CD14-positive monocyte (primary cell): ENCODE measurements at regions not wholly inside any gene's neighbourhood (a gene's known extent, or its start where the extent isn't known, plus 50 kb on each side); places are given as distances from the start of the nearest gene placed in this dataset.

Experiments used
- DNase-seq, 3 donors: peaks; one replicate each; pipeline ENCODE4 v3.0.0-alpha.2; 2011 to 2022
- H2AFZ ChIP-seq: 2 replicates; pipeline ENCODE4 v1.6.0; 2012; ENCODE audit warnings: mild to moderate bottlenecking, low read depth, low read length, inconsistent platforms; ENCODE audit not compliant: insufficient read depth, poor library complexity, severe bottlenecking
- H3K27ac ChIP-seq, 2 donors: 1 replicate in 1 of 2; 2 replicates in 1 of 2; pipeline ENCODE4 v1.5.1; 2012 to 2013; ENCODE audit warnings: low read length in 2 of 2, control low read depth in 1 of 2, inconsistent platforms in 1 of 2, low read depth in 1 of 2, mild to moderate bottlenecking in 1 of 2
- H3K27me3 ChIP-seq, 2 donors: one replicate each; pipeline versions ENCODE4 v1.6.0 to v1.6.1; 2011 to 2013; ENCODE audit warnings: low read length in 2 of 2; ENCODE audit not compliant: control insufficient read depth in 2 of 2, insufficient read depth in 2 of 2
- H3K36me3 ChIP-seq, 2 donors: replicated peaks in 1 of 2; 1 replicate in 1 of 2; 2 replicates in 1 of 2; pipeline versions ENCODE4 v1.5.1 to v1.6.1; 2012 to 2013; ENCODE audit warnings: low read length in 2 of 2, control low read depth in 1 of 2, inconsistent platforms in 1 of 2, mild to moderate bottlenecking in 1 of 2; ENCODE audit not compliant: insufficient read depth in 2 of 2, control insufficient read depth in 1 of 2
- H3K4me1 ChIP-seq, 2 donors: 1 replicate in 1 of 2; 2 replicates in 1 of 2; pipeline versions ENCODE4 v1.5.1 to v1.6.1; 2012 to 2013; ENCODE audit warnings: low read length in 2 of 2, control low read depth in 1 of 2, inconsistent platforms in 1 of 2, mild to moderate bottlenecking in 1 of 2, moderate library complexity in 1 of 2; ENCODE audit not compliant: insufficient read depth in 2 of 2, control insufficient read depth in 1 of 2
- H3K4me2 ChIP-seq: replicated peaks from 2 replicates; pipeline ENCODE3; 2012; ENCODE audit warnings: low read length, moderate library complexity, mild to moderate bottlenecking; ENCODE audit not compliant: poor library complexity, severe bottlenecking; ENCODE audit errors: extremely low read depth
- H3K4me3 ChIP-seq, 3 experiments: fragments of 200-600 bp in 1 of 3; sonication (generic) in 1 of 3; replicated peaks in 1 of 3; 1 replicate in 2 of 3; 2 replicates in 1 of 3; pipeline ENCODE4 v1.5.1; 2011 to 2013; ENCODE audit warnings: low read length in 3 of 3, mild to moderate bottlenecking in 3 of 3, control low read depth in 2 of 3, low read depth in 2 of 3, inconsistent platforms in 1 of 3, moderate library complexity in 1 of 3
- H3K79me2 ChIP-seq: 2 replicates; pipeline ENCODE4 v1.6.0; 2012; ENCODE audit warnings: mild to moderate bottlenecking, control low read depth, inconsistent platforms, low read length, moderate library complexity; ENCODE audit not compliant: insufficient read depth
- H3K9ac ChIP-seq: 2 replicates; pipeline ENCODE4 v1.6.0; 2017; ENCODE audit warnings: low read length, mild to moderate bottlenecking; ENCODE audit not compliant: insufficient read depth, poor library complexity, severe bottlenecking
- H3K9me3 ChIP-seq, 2 donors: replicated peaks in 1 of 2; 1 replicate in 1 of 2; 2 replicates in 1 of 2; pipeline versions ENCODE4 v1.5.1 to v1.6.1; 2012 to 2013; ENCODE audit warnings: low read length in 2 of 2, control low read depth in 1 of 2; ENCODE audit not compliant: control insufficient read depth in 1 of 2, insufficient read depth in 1 of 2
- H4K20me1 ChIP-seq: 2 replicates; pipeline ENCODE4 v1.6.0; 2012; ENCODE audit warnings: mild to moderate bottlenecking, low read length, control low read depth, moderate library complexity; ENCODE audit not compliant: insufficient read depth
- H3K27ac Mint-ChIP-seq, 7 donors: one replicate each; pipeline ENCODE4 v1.8.0; 2020; ENCODE audit warnings: mild to moderate bottlenecking in 7 of 7, mixed read lengths in 7 of 7, moderate library complexity in 6 of 7, inconsistent platforms in 2 of 7
- H3K27me3 Mint-ChIP-seq, 3 donors: one replicate each; pipeline ENCODE4 v1.8.0; 2021 to 2022; ENCODE audit warnings: low read depth in 3 of 3, mild to moderate bottlenecking in 3 of 3, mixed read lengths in 3 of 3, moderate library complexity in 3 of 3, inconsistent platforms in 1 of 3
- H3K36me3 Mint-ChIP-seq, 2 donors: one replicate each; pipeline ENCODE4 v1.8.0; 2020; ENCODE audit warnings: mixed read lengths in 2 of 2, inconsistent platforms in 1 of 2, mild to moderate bottlenecking in 1 of 2
- H3K4me1 Mint-ChIP-seq: one replicate; pipeline ENCODE4 v1.8.0; 2020; ENCODE audit warnings: mild to moderate bottlenecking, mixed read lengths
- H3K4me3 Mint-ChIP-seq, 2 donors: one replicate each; pipeline ENCODE4 v1.8.0; 2020; ENCODE audit warnings: mild to moderate bottlenecking in 2 of 2, mixed read lengths in 2 of 2, moderate library complexity in 1 of 2
- H3K9me3 Mint-ChIP-seq, 7 donors: one replicate each; pipeline ENCODE4 v1.8.0; 2020 to 2022; ENCODE audit warnings: mixed read lengths in 7 of 7, mild to moderate bottlenecking in 6 of 7, moderate library complexity in 6 of 7, inconsistent platforms in 2 of 7
- CTCF ChIP-seq: fragments of 200-600 bp; IDR thresholded peaks from one replicate; pipeline ENCODE4 v1.8.0; 2022; ENCODE audit warnings: antibody characterized with exemption, mild to moderate bottlenecking
- WGBS: methylation state at CpG from one replicate; pipeline ENCODE4 v1.1.5; 2013; ENCODE audit warnings: missing lambda C conversion rate; ENCODE audit not compliant: insufficient coverage; 5-methylcytosine and 5-hydroxymethylcytosine counted together
- intact Hi-C, 2 donors: fragments of 100-400 bp; cut with micrococcal nuclease; formaldehyde crosslinking; loops; one replicate each; pipeline versions ENCODE4 v1.15.0 to v1.15.1; 2023

- Mint-ChIP-seq H3K36me3 (no peaks in the 10 kb centered on the region), H3K9me3 (peaks cover 0 to 4% (median 0%) of the 10 kb centered on the region in 7 donors), H3K4me3 (no peak overlapping the region), H3K27ac (no peak overlapping the region), H3K27me3 (peaks cover 0 to 4% (median 1%) of the 10 kb centered on the region in 3 donors), H3K4me1 (no peaks in the 10 kb centered on the region)
- no peaks in the 10 kb centered on the region for H4K20me1 ChIP-seq
- TF ChIP-seq CTCF = no peak
- no peaks in the 10 kb centered on the region for H3K36me3 ChIP-seq
- intact Hi-C loops = no loop called here
- H3K4me2 ChIP-seq = no peak overlapping the region
- H3K9ac ChIP-seq = no peak overlapping the region
- DNase-seq = no peak
- H3K79me2 ChIP-seq = no peaks in the 10 kb centered on the region
- 92% methylated on average over 2 of the region's 2 CpGs for WGBS
- no peak overlapping the region for H2AFZ ChIP-seq
- H3K4me1 ChIP-seq = no peaks in the 10 kb centered on the region
- no peaks in the 10 kb centered on the region for H3K9me3 ChIP-seq
- H3K4me3 ChIP-seq = no peak overlapping the region
- no peaks in the 10 kb centered on the region for H3K27me3 ChIP-seq
- no peak overlapping the region for H3K27ac ChIP-seq
Observed at GRCh38 chr3:147299656-147300055, 106.7 kb downstream of the ZIC4 start.

- intact Hi-C loops = no loop called here
- H2AFZ ChIP-seq = no peak overlapping the region
- H4K20me1 ChIP-seq = no peaks in the 10 kb centered on the region
- no peak overlapping the region for H3K4me3 Mint-ChIP-seq
- no peak for DNase-seq
- H3K27me3 ChIP-seq = no peaks in the 10 kb centered on the region
- no peak overlapping the region for H3K4me3 ChIP-seq
- no peak overlapping the region for H3K9ac ChIP-seq
- no peak overlapping the region for H3K27ac ChIP-seq
- TF ChIP-seq CTCF = no peak
- H3K27ac Mint-ChIP-seq = no peak overlapping the region
- H3K4me1 ChIP-seq = no peaks in the 10 kb centered on the region
- H3K36me3 ChIP-seq = no peaks in the 10 kb centered on the region
- 43% methylated on average over 1 of the region's 4 CpGs for WGBS
- H3K9me3 ChIP-seq = no peaks in the 10 kb centered on the region
- H3K9me3 Mint-ChIP-seq = peaks cover 0 to 3% (median 0%) of the 10 kb centered on the region in 7 donors
- H3K36me3 Mint-ChIP-seq = no peaks in the 10 kb centered on the region
- no peak overlapping the region for H3K4me2 ChIP-seq
- no peaks in the 10 kb centered on the region for H3K79me2 ChIP-seq
- peaks cover 0 to 3% (median 1%) of the 10 kb centered on the region in 3 donors for H3K27me3 Mint-ChIP-seq
- no peaks in the 10 kb centered on the region for H3K4me1 Mint-ChIP-seq
Observed at GRCh38 chr3:147298511-147298982, 107.8 kb downstream of the ZIC4 start.
